ENCODE measurements at regions not wholly inside any gene's neighbourhood (a gene's known extent, or its start where the extent isn't known, plus 50 kb on each side); places are given as distances from the start of the nearest gene placed in this dataset.
"Not testable (repeated sequence)": the region's sequence is repeated elsewhere in the genome, so short reads cannot be mapped to it uniquely, and the experiment has no call there.

- DNase-seq, result not testable (repeated sequence)
These were observed 63.9 kb downstream of the RWDD3 start for GRCh38 chr1:95297906-95298305.

GRCh38 chr1:95301091-95301490, 67.1 kb downstream of the RWDD3 start:
- no peak for DNase-seq

GRCh38 chr1:95301614-95302013, 67.6 kb downstream of the RWDD3 start:
- DNase-seq, result no peak

- no peak for DNase-seq
These were observed 70.8 kb downstream of the RWDD3 start for GRCh38 chr1:95304803-95305202.

GRCh38 chr1:95308276-95309030, 74.4 kb downstream of the RWDD3 start:
- no peak for DNase-seq

- DNase-seq, result no peak
These were observed 75.0 kb downstream of the RWDD3 start for GRCh38 chr1:95309031-95309471.

GRCh38 chr1:95311014-95311413, 77.0 kb downstream of the RWDD3 start:
- no peak for DNase-seq

- DNase-seq, result no peak
These were observed 77.8 kb downstream of the RWDD3 start for GRCh38 chr1:95311762-95312161.

GRCh38 chr1:95312181-95312580, 78.2 kb downstream of the RWDD3 start:
- no peak for DNase-seq

GRCh38 chr1:95313527-95313926, 79.5 kb downstream of the RWDD3 start:
- no peak for DNase-seq

- DNase-seq, result no peak
These were observed 87.5 kb downstream of the RWDD3 start for GRCh38 chr1:95321531-95321930.

GRCh38 chr1:95323123-95323522, 89.1 kb downstream of the RWDD3 start:
- DNase-seq, result no peak

- DNase-seq, result no peak
These were observed 91.3 kb downstream of the RWDD3 start for GRCh38 chr1:95325349-95325748.

GRCh38 chr1:95326023-95326422, 92.0 kb downstream of the RWDD3 start:
- DNase-seq, result no peak

GRCh38 chr1:95332754-95333153, 98.7 kb downstream of the RWDD3 start:
- DNase-seq, result no peak

- no peak for DNase-seq
These were observed 105.4 kb downstream of the RWDD3 start for GRCh38 chr1:95339377-95339776.

- no peak for DNase-seq
These were observed 106.1 kb downstream of the RWDD3 start for GRCh38 chr1:95340061-95340460.

- DNase-seq, result no peak
These were observed 118.8 kb downstream of the RWDD3 start for GRCh38 chr1:95352767-95353166.

- no peak for DNase-seq
These were observed 119.2 kb downstream of the RWDD3 start for GRCh38 chr1:95353194-95353593.

- DNase-seq, result no peak
These were observed 130.5 kb downstream of the RWDD3 start for GRCh38 chr1:95364546-95364945.

GRCh38 chr1:95366498-95366897, 132.5 kb downstream of the RWDD3 start:
- no peak for DNase-seq

- DNase-seq, result no peak
These were observed 134.2 kb downstream of the RWDD3 start for GRCh38 chr1:95368178-95368577.

GRCh38 chr1:95369985-95370690, 136.1 kb downstream of the RWDD3 start:
- no peak for DNase-seq

Data from activated CD4-positive, alpha-beta T cell treated with anti-CD3 and anti-CD28 coated beads, Interleukin-10, Interleukin-2, amounts not matched to agents 100 ng/mL and 50 ng/mL, durations not matched to agents 16 hours and 8 hours (primary cell).